OCI-LY1 (cell line): ENCODE measurements at regions not wholly inside any gene's neighbourhood (a gene's known extent, or its start where the extent isn't known, plus 50 kb on each side); places are given as distances from the start of the nearest gene placed in this dataset.
"Not testable (repeated sequence)": the region's sequence is repeated elsewhere in the genome, so short reads cannot be mapped to it uniquely, and the experiment has no call there.

Source experiments
- CTCF ChIP-seq: fragments of 200-600 bp; sonication (generic), shearing (Covaris generic); IDR thresholded peaks from 2 replicates; pipeline ENCODE4 v1.5.1; 2017; ENCODE audit warnings: mild to moderate bottlenecking, antibody characterized with exemption, low read length, moderate library complexity, mixed read lengths
- EZH2 ChIP-seq: fragments of 200-600 bp; sonication (generic), shearing (Covaris generic); IDR thresholded peaks from 2 replicates; pipeline ENCODE4 v1.8.0; 2017; ENCODE audit warnings: borderline replicate concordance, mixed run types, mild to moderate bottlenecking, antibody characterized with exemption, low read length, moderate library complexity, mixed read lengths

DNA sequence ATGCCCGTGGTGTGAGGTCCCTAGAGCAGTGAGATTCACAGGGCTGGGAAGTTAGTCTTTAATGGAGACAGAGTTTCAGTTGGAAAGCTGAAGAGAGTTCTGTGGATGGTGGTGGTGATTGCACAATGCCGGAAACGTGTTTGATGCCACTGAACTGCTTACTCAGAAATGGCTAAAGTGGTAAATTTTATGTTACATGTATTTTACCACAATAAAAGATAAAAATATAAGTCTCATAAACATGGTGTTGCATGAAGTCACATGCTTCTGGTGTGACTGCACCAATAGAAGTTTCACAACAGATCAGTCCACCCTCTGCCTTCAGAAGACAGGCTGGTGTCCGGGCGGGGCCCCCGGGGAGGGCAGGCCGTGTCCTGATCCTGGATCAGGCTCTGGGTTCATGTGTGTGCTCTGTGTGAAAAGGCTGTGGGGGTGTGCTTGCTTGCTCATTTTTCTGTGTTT is 106.5 kb downstream of the NPIPB11 start:
- not testable (repeated sequence) for TF ChIP-seq EZH2, CTCF
